ENCODE measurements at regions not wholly inside any gene's neighbourhood (a gene's known extent, or its start where the extent isn't known, plus 50 kb on each side); places are given as distances from the start of the nearest gene placed in this dataset.

GRCh38 chr20:19943061-19943521 lies 74.1 kb upstream of the NAA20 start:
- DNase-seq (ENCODE audit: low spot score in 2 of 2) = no peak
- TF ChIP-seq POLR2A (IDR thresholded peaks at IDR 0.05) (no peak), EP300 (IDR thresholded peaks at IDR 0.05) (peak in 1 of 2 donors; percentile 51)
- 34 to 45% methylated on average over 7 of the region's 7 CpGs for WGBS, 2 donors
- Histone ChIP-seq H3K36me3 (peaks cover 0 to 27% (median 0%) of the 10 kb centered on the region in 3 donors), H3K4me1 (peaks cover 0 to 68% (median 35%) of the 10 kb centered on the region in 4 donors), H3K4me3 (no peak overlapping the region), H3K9me3 (no peaks in the 10 kb centered on the region), H3K27me3 (no peaks in the 10 kb centered on the region), H3K27ac (peak overlapping the region in 3 of 4 donors; percentile 25 to 69 (median 45))

- peaks cover 0 to 29% (median 0%) of the 10 kb centered on the region in 3 donors for H3K36me3 ChIP-seq
- no peak for DNase-seq (ENCODE audit: low spot score in 2 of 2)
- peaks cover 0 to 63% (median 35%) of the 10 kb centered on the region in 4 donors for H3K4me1 ChIP-seq
- no peak overlapping the region for H3K4me3 ChIP-seq
- no peak for TF ChIP-seq EP300 (IDR thresholded peaks at IDR 0.05)
- TF ChIP-seq POLR2A (IDR thresholded peaks at IDR 0.05) = no peak
- no peak for TF ChIP-seq CTCF (IDR thresholded peaks at IDR 0.05)
- no peaks in the 10 kb centered on the region for H3K9me3 ChIP-seq
- H3K27me3 ChIP-seq = no peaks in the 10 kb centered on the region
- H3K27ac ChIP-seq = peak overlapping the region in 3 of 4 donors; percentile 35 to 79 (median 78)
- 63 to 68% methylated on average over 4 of the region's 4 CpGs for WGBS, 2 donors
Observed at GRCh38 chr20:19944772-19945459, 72.2 kb upstream of the NAA20 start.

- 74 to 80% methylated on average over 14 of the region's 14 CpGs for WGBS, 2 donors
- Histone ChIP-seq H3K36me3 (peaks cover 0 to 28% (median 0%) of the 10 kb centered on the region in 3 donors), H3K4me1 (peaks cover 0 to 52% (median 35%) of the 10 kb centered on the region in 4 donors), H3K9me3 (no peaks in the 10 kb centered on the region), H3K27me3 (no peaks in the 10 kb centered on the region), H3K4me3 (no peak overlapping the region), H3K27ac (peak overlapping the region; percentile 22 to 79 (median 54))
- TF ChIP-seq CTCF (IDR thresholded peaks at IDR 0.05) (no peak), POLR2A (IDR thresholded peaks at IDR 0.05) (no peak), EP300 (IDR thresholded peaks at IDR 0.05) (no peak)
- no peak for DNase-seq (ENCODE audit: low spot score in 2 of 2)
Observed at GRCh38 chr20:19945732-19946670, 71.2 kb upstream of the NAA20 start.

GRCh38 chr20:19947611-19948264 lies 69.4 kb upstream of the NAA20 start:
- TF ChIP-seq POLR2A (IDR thresholded peaks at IDR 0.05) (no peak), CTCF (IDR thresholded peaks at IDR 0.05) (no peak), EP300 (IDR thresholded peaks at IDR 0.05) (no peak)
- 83 to 89% methylated on average over 10 of the region's 10 CpGs for WGBS, 2 donors
- H3K27me3 ChIP-seq = no peaks in the 10 kb centered on the region
- no peaks in the 10 kb centered on the region for H3K9me3 ChIP-seq
- no peak for DNase-seq (ENCODE audit: low spot score in 2 of 2)
- peaks cover 0 to 35% (median 27%) of the 10 kb centered on the region in 4 donors for H3K4me1 ChIP-seq
- no peak overlapping the region for H3K27ac ChIP-seq
- peaks cover 0 to 25% (median 0%) of the 10 kb centered on the region in 3 donors for H3K36me3 ChIP-seq
- no peak overlapping the region for H3K4me3 ChIP-seq

GRCh38 chr20:19949195-19949867 lies 67.8 kb upstream of the NAA20 start:
- no peak for DNase-seq (ENCODE audit: low spot score in 2 of 2)
- TF ChIP-seq POLR2A (IDR thresholded peaks at IDR 0.05) = no peak
- no peak for TF ChIP-seq CTCF (IDR thresholded peaks at IDR 0.05)
- TF ChIP-seq EP300 (IDR thresholded peaks at IDR 0.05) = no peak
- WGBS, 2 donors = 86 to 89% methylated on average over 10 of the region's 10 CpGs
- peaks cover 0 to 37% (median 0%) of the 10 kb centered on the region in 3 donors for H3K36me3 ChIP-seq
- H3K27me3 ChIP-seq = no peaks in the 10 kb centered on the region
- no peak overlapping the region for H3K4me3 ChIP-seq
- no peaks in the 10 kb centered on the region for H3K9me3 ChIP-seq
- H3K27ac ChIP-seq = no peak overlapping the region
- peaks cover 0 to 21% (median 19%) of the 10 kb centered on the region in 4 donors for H3K4me1 ChIP-seq

Measured in tibial nerve (tissue), 4 donors.